Natural killer cell treated with Interleukin-12 subunit alpha and Interleukin-12 subunit beta and Interleukin-15 and Interleukin-18, amount 100 ng/mL, for 72 hours (primary cell): ENCODE measurements at regions not wholly inside any gene's neighbourhood (a gene's known extent, or its start where the extent isn't known, plus 50 kb on each side); places are given as distances from the start of the nearest gene placed in this dataset.
"Not testable (repeated sequence)": the region's sequence is repeated elsewhere in the genome, so short reads cannot be mapped to it uniquely, and the experiment has no call there.

Source experiments
- ATAC-seq, 2 donors: fragments of 150-1000 bp; cut with Tn5 transposase in 1 of 2; sonication (Bioruptor Pico), chemical (Tn5 transposase) in 1 of 2; 2 replicates each; pipeline ENCODE4 v1.10.0; 2021
- DNase-seq: peaks from one replicate; pipeline ENCODE4 v3.0.0; 2022; ENCODE audit warnings: low spot score
- H3K27ac Mint-ChIP-seq, 2 donors: 1 replicate in 1 of 2; 2 replicates in 1 of 2; pipeline ENCODE4 v1.8.0; 2022; ENCODE audit warnings: mixed read lengths in 2 of 2, mild to moderate bottlenecking in 1 of 2, moderate library complexity in 1 of 2
- H3K27me3 Mint-ChIP-seq, 2 donors: 1 replicate in 1 of 2; 2 replicates in 1 of 2; pipeline ENCODE4 v1.8.0; 2022; ENCODE audit warnings: mixed read lengths in 2 of 2
- H3K36me3 Mint-ChIP-seq: one replicate; pipeline ENCODE4 v1.8.0; 2022; ENCODE audit warnings: mixed read lengths
- H3K4me1 Mint-ChIP-seq, 2 donors: 1 replicate in 1 of 2; 2 replicates in 1 of 2; pipeline ENCODE4 v1.8.0; 2022; ENCODE audit warnings: low read depth in 2 of 2, mixed read lengths in 2 of 2, mild to moderate bottlenecking in 1 of 2
- H3K4me3 Mint-ChIP-seq: one replicate; pipeline ENCODE4 v1.8.0; 2022; ENCODE audit warnings: mixed read lengths
- H3K9me3 Mint-ChIP-seq: 2 replicates; pipeline ENCODE4 v1.8.0; 2022; ENCODE audit warnings: mixed read lengths

GRCh38 chr10:36412942-36413341 is 712.5 kb upstream of the ANKRD30A start:
- H3K9me3 Mint-ChIP-seq: peaks cover 21% of the 10 kb centered on the region
- ATAC-seq: no peak
- no peaks in the 10 kb centered on the region for H3K27me3 Mint-ChIP-seq
- peaks cover 17% of the 10 kb centered on the region for H3K36me3 Mint-ChIP-seq
- no peak overlapping the region for H3K4me3 Mint-ChIP-seq
- no peak overlapping the region for H3K27ac Mint-ChIP-seq
- no peaks in the 10 kb centered on the region for H3K4me1 Mint-ChIP-seq
- no peak for DNase-seq

DNA sequence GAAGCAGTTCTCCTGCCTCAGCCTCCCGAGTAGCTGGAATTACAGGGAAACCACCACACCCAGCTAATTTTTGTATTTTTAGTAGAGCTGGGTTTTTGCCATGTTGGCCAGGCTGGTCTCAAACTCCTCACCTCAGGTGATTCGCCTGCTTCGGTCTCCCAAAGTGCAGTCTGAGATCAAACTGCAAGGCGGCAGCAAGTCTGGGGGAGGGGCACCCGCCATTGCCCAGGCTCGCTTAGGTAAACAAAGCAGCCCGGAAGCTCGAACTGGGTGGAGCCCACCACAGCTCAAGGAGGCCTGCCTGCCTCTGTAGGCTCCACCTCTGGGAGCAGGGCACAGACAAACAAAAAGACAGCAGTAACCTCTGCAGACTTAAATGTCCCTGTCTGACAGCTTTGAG is 725.2 kb upstream of the ANKRD30A start:
- not testable (repeated sequence) for DNase-seq, ATAC-seq, H3K4me3 Mint-ChIP-seq, H3K27ac Mint-ChIP-seq, H3K27me3 Mint-ChIP-seq, H3K36me3 Mint-ChIP-seq, H3K9me3 Mint-ChIP-seq, H3K4me1 Mint-ChIP-seq

GRCh38 chr10:36393801-36394200 is 731.6 kb upstream of the ANKRD30A start:
- DNase-seq (no peak), ATAC-seq (no peak)
- H3K36me3 Mint-ChIP-seq: no peaks in the 10 kb centered on the region
- no peak overlapping the region for H3K27ac Mint-ChIP-seq
- H3K4me1 Mint-ChIP-seq: no peaks in the 10 kb centered on the region
- H3K4me3 Mint-ChIP-seq: no peak overlapping the region
- H3K27me3 Mint-ChIP-seq: no peaks in the 10 kb centered on the region
- peaks cover 5% of the 10 kb centered on the region for H3K9me3 Mint-ChIP-seq

GRCh38 chr10:36391405-36391804 is 734.0 kb upstream of the ANKRD30A start:
- DNase-seq: no peak
- Mint-ChIP-seq H3K27ac (no peak overlapping the region), H3K9me3 (no peaks in the 10 kb centered on the region), H3K27me3 (no peaks in the 10 kb centered on the region), H3K4me1 (no peaks in the 10 kb centered on the region), H3K36me3 (no peaks in the 10 kb centered on the region), H3K4me3 (no peak overlapping the region)
- no peak for ATAC-seq

GRCh38 chr10:36390221-36390620 is 735.2 kb upstream of the ANKRD30A start:
- Mint-ChIP-seq H3K4me1 (no peaks in the 10 kb centered on the region), H3K4me3 (no peak overlapping the region), H3K36me3 (no peaks in the 10 kb centered on the region), H3K27me3 (no peaks in the 10 kb centered on the region), H3K9me3 (no peaks in the 10 kb centered on the region), H3K27ac (no peak overlapping the region)
- ATAC-seq (no peak), DNase-seq (no peak)

- no peak for DNase-seq
- no peak for ATAC-seq
- Mint-ChIP-seq H3K9me3 (peaks cover 5% of the 10 kb centered on the region), H3K27ac (no peak overlapping the region), H3K27me3 (no peaks in the 10 kb centered on the region), H3K4me1 (peaks cover 4 to 6% of the 10 kb centered on the region in 2 donors), H3K36me3 (no peaks in the 10 kb centered on the region), H3K4me3 (no peak overlapping the region)
Measured at GRCh38 chr10:36388166-36388565, 737.2 kb upstream of the ANKRD30A start.

DNA sequence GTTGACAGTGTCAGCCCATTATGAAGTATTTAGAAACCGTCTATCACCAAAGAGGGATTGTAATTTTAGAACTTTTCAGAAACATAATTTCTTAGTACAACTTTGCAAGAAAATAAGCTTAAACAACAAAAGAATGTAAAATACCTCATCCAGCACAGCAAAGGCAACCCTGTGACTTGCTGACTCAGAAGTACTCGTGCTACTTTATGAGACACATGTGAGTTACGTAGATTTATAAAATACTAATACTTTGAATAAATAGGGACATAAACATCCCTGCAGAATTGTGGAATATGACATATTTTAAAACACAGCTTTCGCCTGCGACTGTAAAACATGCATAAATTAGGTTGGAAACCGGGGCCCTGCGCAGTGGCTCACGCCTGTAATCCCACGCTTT is 739.7 kb upstream of the ANKRD30A start:
- ATAC-seq (no peak), DNase-seq (no peak)
- Mint-ChIP-seq H3K9me3 (peaks cover 5% of the 10 kb centered on the region), H3K4me3 (no peak overlapping the region), H3K27ac (no peak overlapping the region), H3K36me3 (no peaks in the 10 kb centered on the region), H3K27me3 (no peaks in the 10 kb centered on the region), H3K4me1 (peaks cover 5 to 6% of the 10 kb centered on the region in 2 donors)

- DNase-seq: no peak
- H3K9me3 Mint-ChIP-seq: peaks cover 9% of the 10 kb centered on the region
- peak overlapping the region in 1 of 2 donors; percentile 45 for H3K27ac Mint-ChIP-seq
- peaks cover 5 to 6% of the 10 kb centered on the region in 2 donors for H3K4me1 Mint-ChIP-seq
- peak overlapping the region; percentile 31 for H3K4me3 Mint-ChIP-seq
- peak in 1 of 2 donors; percentile 73 for ATAC-seq
- H3K27me3 Mint-ChIP-seq: no peaks in the 10 kb centered on the region
- no peaks in the 10 kb centered on the region for H3K36me3 Mint-ChIP-seq
Measured at GRCh38 chr10:36383349-36383748, 741.3 kb upstream of the FZD8 start.

DNA sequence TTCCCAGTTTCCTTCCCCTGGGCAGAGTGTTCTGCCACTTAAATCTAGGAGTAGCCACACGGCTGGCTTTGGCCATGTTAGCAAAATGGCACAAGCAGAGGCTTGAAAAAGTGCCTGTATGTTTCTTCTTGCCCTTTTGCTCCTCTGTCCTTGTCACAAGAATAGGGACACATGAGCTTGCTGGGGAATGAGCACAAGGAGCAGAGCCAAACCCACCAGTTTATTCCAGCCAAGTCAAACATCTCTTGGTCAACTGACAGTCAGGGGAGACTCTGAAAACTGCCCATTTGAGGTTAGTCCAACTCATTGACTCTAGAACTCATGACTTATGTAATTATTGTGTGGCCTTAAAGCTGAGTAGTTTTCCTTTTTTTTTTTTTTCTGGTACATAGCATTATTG is 739.7 kb upstream of the FZD8 start:
- no peak overlapping the region for H3K27ac Mint-ChIP-seq
- no peak for ATAC-seq
- DNase-seq: no peak
- peaks cover 5 to 6% of the 10 kb centered on the region in 2 donors for H3K4me1 Mint-ChIP-seq
- no peaks in the 10 kb centered on the region for H3K27me3 Mint-ChIP-seq
- H3K36me3 Mint-ChIP-seq: no peaks in the 10 kb centered on the region
- no peak overlapping the region for H3K4me3 Mint-ChIP-seq
- H3K9me3 Mint-ChIP-seq: peaks cover 18% of the 10 kb centered on the region

- no peaks in the 10 kb centered on the region for H3K36me3 Mint-ChIP-seq
Measured at GRCh38 chr10:36380538-36380937, 738.4 kb upstream of the FZD8 start.

DNA sequence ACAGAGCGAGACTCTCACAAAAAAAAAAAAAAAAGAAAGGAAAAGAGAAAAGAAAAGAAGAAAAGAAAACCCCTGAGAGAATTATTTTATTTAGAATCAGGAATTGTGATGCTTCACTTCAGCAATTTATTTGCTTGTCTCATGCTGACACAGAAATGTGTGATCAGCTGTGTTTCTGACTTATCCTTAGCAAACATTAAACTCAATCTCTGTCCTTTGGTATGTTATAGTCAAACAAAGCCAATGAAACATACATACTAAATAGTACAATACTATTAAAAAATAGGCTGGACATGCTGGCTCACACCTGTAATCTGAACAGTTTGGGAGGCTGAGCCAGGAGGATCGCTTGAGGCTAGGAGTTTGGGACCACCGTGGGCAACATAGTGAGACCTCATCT is 733.0 kb upstream of the FZD8 start:
- ATAC-seq (no peak), DNase-seq (no peak)
- no peaks in the 10 kb centered on the region for H3K36me3 Mint-ChIP-seq
- H3K4me3 Mint-ChIP-seq: no peak overlapping the region
- H3K27me3 Mint-ChIP-seq: no peaks in the 10 kb centered on the region
- no peaks in the 10 kb centered on the region for H3K4me1 Mint-ChIP-seq
- H3K9me3 Mint-ChIP-seq: peaks cover 17% of the 10 kb centered on the region
- H3K27ac Mint-ChIP-seq: no peak overlapping the region

More at GRCh38 chr10:36380538-36380937, 738.4 kb upstream of the FZD8 start:
- H3K9me3 Mint-ChIP-seq: peaks cover 18% of the 10 kb centered on the region
- no peak overlapping the region for H3K4me3 Mint-ChIP-seq
- no peak for ATAC-seq
- H3K27ac Mint-ChIP-seq: no peak overlapping the region
- no peaks in the 10 kb centered on the region for H3K27me3 Mint-ChIP-seq
- no peak for DNase-seq
- peaks cover 5 to 6% of the 10 kb centered on the region in 2 donors for H3K4me1 Mint-ChIP-seq

- Mint-ChIP-seq H3K9me3 (peaks cover 13% of the 10 kb centered on the region), H3K4me3 (no peak overlapping the region), H3K27ac (no peak overlapping the region), H3K36me3 (no peaks in the 10 kb centered on the region), H3K27me3 (no peaks in the 10 kb centered on the region), H3K4me1 (no peaks in the 10 kb centered on the region)
- DNase-seq: no peak
- no peak for ATAC-seq
Measured at GRCh38 chr10:36373424-36374096, 731.5 kb upstream of the FZD8 start.

DNA sequence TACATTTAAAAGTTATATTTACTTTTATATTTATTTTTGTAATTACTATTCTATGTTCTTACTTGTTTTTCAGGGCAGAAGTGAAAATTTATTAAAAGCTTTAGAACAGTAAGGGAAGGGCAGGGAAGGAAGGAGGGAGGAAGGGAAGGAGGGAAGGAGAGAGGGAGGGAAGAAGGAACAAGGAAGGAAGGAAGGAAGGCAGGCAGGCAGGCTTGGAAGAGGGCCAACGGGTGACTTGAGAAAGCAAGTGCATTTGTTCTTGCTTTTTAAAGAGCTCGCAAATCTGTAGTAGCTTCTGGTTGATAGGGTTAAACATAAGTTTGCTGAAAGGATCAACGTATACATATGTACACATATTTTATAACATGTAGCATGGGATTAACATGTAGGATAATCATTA is 725.3 kb upstream of the FZD8 start:
- H3K4me3 Mint-ChIP-seq: no peak overlapping the region
- peaks cover 0 to 7% of the 10 kb centered on the region in 2 donors for H3K4me1 Mint-ChIP-seq
- peaks cover 9% of the 10 kb centered on the region for H3K9me3 Mint-ChIP-seq
- no peak overlapping the region for H3K27ac Mint-ChIP-seq
- DNase-seq (no peak), ATAC-seq (no peak)
- no peaks in the 10 kb centered on the region for H3K36me3 Mint-ChIP-seq
- no peaks in the 10 kb centered on the region for H3K27me3 Mint-ChIP-seq

GRCh38 chr10:36366843-36367242 is 724.7 kb upstream of the FZD8 start:
- H3K4me3 Mint-ChIP-seq: no peak overlapping the region
- peaks cover 5% of the 10 kb centered on the region for H3K9me3 Mint-ChIP-seq
- DNase-seq (no peak), ATAC-seq (no peak)
- no peak overlapping the region for H3K27ac Mint-ChIP-seq
- H3K4me1 Mint-ChIP-seq: peaks cover 0 to 7% of the 10 kb centered on the region in 2 donors
- H3K36me3 Mint-ChIP-seq: no peaks in the 10 kb centered on the region
- H3K27me3 Mint-ChIP-seq: no peaks in the 10 kb centered on the region

DNA sequence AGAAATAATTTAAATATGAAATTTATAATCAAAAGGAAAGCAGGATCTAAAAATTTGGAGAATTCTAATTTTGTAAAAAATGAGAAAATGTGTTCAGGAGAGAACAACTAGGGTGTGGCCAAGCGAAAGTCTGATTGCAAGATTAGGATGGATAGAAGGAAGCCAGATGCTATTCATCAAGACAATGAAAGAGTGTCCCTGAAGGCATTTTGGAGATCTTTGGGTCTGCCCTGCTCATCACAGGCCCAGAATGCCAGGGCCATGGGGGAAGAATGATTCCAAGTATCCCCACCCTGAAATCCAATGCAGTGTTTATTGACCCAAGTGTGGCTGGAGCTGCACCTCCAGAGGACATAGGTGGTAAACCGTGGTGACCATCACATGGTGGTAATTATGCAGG is 724.0 kb upstream of the FZD8 start:
- Mint-ChIP-seq H3K36me3 (no peaks in the 10 kb centered on the region), H3K9me3 (peaks cover 5% of the 10 kb centered on the region), H3K27ac (no peak overlapping the region), H3K4me1 (peaks cover 0 to 7% of the 10 kb centered on the region in 2 donors), H3K4me3 (no peak overlapping the region), H3K27me3 (no peaks in the 10 kb centered on the region)
- DNase-seq (no peak), ATAC-seq (no peak)
